Mesenchymal stem cell (in vitro differentiated cells and primary cell): ENCODE measurements at regions not wholly inside any gene's neighbourhood (a gene's known extent, or its start where the extent isn't known, plus 50 kb on each side); places are given as distances from the start of the nearest gene placed in this dataset.

Source experiments
- DNase-seq: peaks from one replicate; pipeline ENCODE4 v3.0.0-alpha.2; 2013
- H2AFZ ChIP-seq: one replicate; pipeline ENCODE4 v1.6.1; 2013; ENCODE audit warnings: low read depth, mild to moderate bottlenecking, control low read depth, inconsistent platforms, low read length, moderate library complexity
- H2AK5ac ChIP-seq: 2 replicates; pipeline ENCODE4 v1.6.1; 2013; ENCODE audit warnings: low read length, moderate library complexity, mild to moderate bottlenecking, inconsistent platforms; ENCODE audit not compliant: severe bottlenecking
- H2BK120ac ChIP-seq: one replicate; pipeline ENCODE4 v1.6.1; 2013; ENCODE audit warnings: low read depth, mild to moderate bottlenecking, inconsistent platforms, low read length, moderate library complexity
- H2BK12ac ChIP-seq, 2 experiments: one replicate each; pipeline ENCODE4 v1.6.1; 2013; ENCODE audit warnings: inconsistent platforms in 2 of 2, low read length in 2 of 2, mild to moderate bottlenecking in 2 of 2, moderate library complexity in 2 of 2, control low read depth in 1 of 2
- H2BK15ac ChIP-seq: one replicate; pipeline ENCODE4 v1.6.1; 2013; ENCODE audit warnings: mild to moderate bottlenecking, low read depth, inconsistent platforms; ENCODE audit not compliant: poor library complexity, severe bottlenecking
- H2BK5ac ChIP-seq: 2 replicates; pipeline ENCODE4 v1.6.1; 2013; ENCODE audit warnings: low read depth, mild to moderate bottlenecking, low read length, control low read depth, inconsistent platforms; ENCODE audit not compliant: poor library complexity, severe bottlenecking
- H3K14ac ChIP-seq, 2 experiments: one replicate each; pipeline ENCODE4 v1.6.1; 2013; ENCODE audit warnings: inconsistent platforms in 2 of 2, low read length in 2 of 2, control low read depth in 1 of 2, mild to moderate bottlenecking in 1 of 2, moderate library complexity in 1 of 2
- H3K18ac ChIP-seq, 2 experiments: one replicate each; pipeline ENCODE4 v1.6.1; 2013; ENCODE audit warnings: inconsistent platforms in 2 of 2, low read length in 2 of 2, control low read depth in 1 of 2, low read depth in 1 of 2, mild to moderate bottlenecking in 1 of 2
- H3K23ac ChIP-seq, 2 experiments: one replicate each; pipeline ENCODE4 v1.6.1; 2013; ENCODE audit warnings: inconsistent platforms in 2 of 2, low read length in 2 of 2, mild to moderate bottlenecking in 2 of 2, moderate library complexity in 2 of 2, control low read depth in 1 of 2
- H3K27ac ChIP-seq: 2 replicates; pipeline ENCODE4 v1.5.1; 2013; ENCODE audit warnings: mild to moderate bottlenecking, moderate library complexity, low read length, control low read depth, inconsistent platforms; ENCODE audit not compliant: poor library complexity, severe bottlenecking
- H3K27me3 ChIP-seq, 2 experiments: 2 replicates each; pipeline versions ENCODE4 v1.6.1 to v1.7.0; 2013; ENCODE audit warnings: low read length in 2 of 2, mild to moderate bottlenecking in 2 of 2, moderate library complexity in 2 of 2, control low read depth in 1 of 2, inconsistent platforms in 1 of 2; ENCODE audit not compliant: control insufficient read depth in 1 of 2, insufficient read depth in 1 of 2
- H3K36me3 ChIP-seq, 2 experiments: 2 replicates each; pipeline versions ENCODE4 v1.6.1 to v1.7.0; 2013; ENCODE audit warnings: low read length in 2 of 2, control low read depth in 1 of 2, inconsistent platforms in 1 of 2, low read depth in 1 of 2, mild to moderate bottlenecking in 1 of 2; ENCODE audit not compliant: insufficient read depth in 2 of 2, control insufficient read depth in 1 of 2
- H3K4ac ChIP-seq, 2 experiments: one replicate each; pipeline ENCODE4 v1.6.1; 2013; ENCODE audit warnings: inconsistent platforms in 2 of 2, low read length in 2 of 2, mild to moderate bottlenecking in 2 of 2, moderate library complexity in 2 of 2, control low read depth in 1 of 2, low read depth in 1 of 2
- H3K4me1 ChIP-seq: 2 replicates; pipeline ENCODE4 v1.6.1; 2013; ENCODE audit warnings: low read depth, low read length, control low read depth; ENCODE audit not compliant: control insufficient read depth, insufficient read depth
- H3K4me2 ChIP-seq: 2 replicates; pipeline ENCODE4 v1.6.1; 2013; ENCODE audit warnings: low read length, mild to moderate bottlenecking, inconsistent platforms; ENCODE audit not compliant: poor library complexity, severe bottlenecking
- H3K4me3 ChIP-seq, 2 experiments: 2 replicates each; pipeline versions ENCODE4 v1.5.1 to v1.7.0; 2013; ENCODE audit warnings: low read length in 2 of 2, mild to moderate bottlenecking in 2 of 2, control low read depth in 1 of 2, low read depth in 1 of 2; ENCODE audit not compliant: insufficient read depth in 1 of 2
- H3K79me1 ChIP-seq: replicated peaks from 2 replicates; pipeline ENCODE4 v1.6.1; 2013; ENCODE audit warnings: mild to moderate bottlenecking, control low read depth, low read length, inconsistent platforms; ENCODE audit not compliant: poor library complexity, severe bottlenecking
- H3K9ac ChIP-seq: 2 replicates; pipeline ENCODE4 v1.7.0; 2013; ENCODE audit warnings: mild to moderate bottlenecking, low read length, moderate library complexity
- H3K9me3 ChIP-seq: 2 replicates; pipeline ENCODE4 v1.7.0; 2013; ENCODE audit warnings: mild to moderate bottlenecking, low read length; ENCODE audit not compliant: control insufficient read depth
- H4K8ac ChIP-seq: one replicate; pipeline ENCODE4 v1.6.1; 2013; ENCODE audit warnings: inconsistent platforms, mild to moderate bottlenecking, low read length, moderate library complexity
- H4K91ac ChIP-seq: one replicate; pipeline ENCODE4 v1.6.1; 2013; ENCODE audit warnings: mild to moderate bottlenecking, low read length, inconsistent platforms
- WGBS: methylation state at CpG from one replicate; pipeline ENCODE4 v1.1.7; 2013; ENCODE audit warnings: mixed read lengths; 5-methylcytosine and 5-hydroxymethylcytosine counted together

- 54% methylated on average over 4 of the region's 6 CpGs for WGBS
- H3K9ac ChIP-seq: no peak overlapping the region
- H3K14ac ChIP-seq: no peak overlapping the region
- H3K18ac ChIP-seq: no peak overlapping the region
- H3K9me3 ChIP-seq: no peaks in the 10 kb centered on the region
- H2AK5ac ChIP-seq: no peak overlapping the region
- no peak overlapping the region for H2BK120ac ChIP-seq
- DNase-seq: no peak
- no peak overlapping the region for H4K91ac ChIP-seq
- no peaks in the 10 kb centered on the region for H3K79me1 ChIP-seq
- no peak overlapping the region for H4K8ac ChIP-seq
- no peak overlapping the region for H3K4me3 ChIP-seq
- H3K4me1 ChIP-seq: no peaks in the 10 kb centered on the region
- no peak overlapping the region for H2AFZ ChIP-seq
- H3K4me2 ChIP-seq: no peak overlapping the region
- H2BK15ac ChIP-seq: no peak overlapping the region
- H3K36me3 ChIP-seq: no peaks in the 10 kb centered on the region
- no peak overlapping the region for H2BK5ac ChIP-seq
- H2BK12ac ChIP-seq: no peak overlapping the region
- no peak overlapping the region for H3K23ac ChIP-seq
- H3K27ac ChIP-seq: no peak overlapping the region
- no peak overlapping the region for H3K4ac ChIP-seq
- H3K27me3 ChIP-seq: no peaks in the 10 kb centered on the region
These were observed 128.4 kb downstream of the HAPSTR1 start for GRCh38 chr16:9219813-9220212.

- H3K9me3 ChIP-seq: no peaks in the 10 kb centered on the region
- no peak overlapping the region for H3K4me3 ChIP-seq
- H3K27me3 ChIP-seq: no peaks in the 10 kb centered on the region
- H3K4ac ChIP-seq: no peak overlapping the region
- H4K8ac ChIP-seq: no peak overlapping the region
- no peak overlapping the region for H2BK12ac ChIP-seq
- no peaks in the 10 kb centered on the region for H3K79me1 ChIP-seq
- H2BK15ac ChIP-seq: no peak overlapping the region
- no peak overlapping the region for H3K18ac ChIP-seq
- no peak overlapping the region for H3K23ac ChIP-seq
- no peak overlapping the region for H4K91ac ChIP-seq
- no peaks in the 10 kb centered on the region for H3K4me1 ChIP-seq
- no peak overlapping the region for H2BK120ac ChIP-seq
- no peak overlapping the region for H3K14ac ChIP-seq
- DNase-seq: no peak
- no peak overlapping the region for H2AK5ac ChIP-seq
- H2BK5ac ChIP-seq: no peak overlapping the region
- no peak overlapping the region for H3K4me2 ChIP-seq
- no peak overlapping the region for H3K27ac ChIP-seq
- H3K9ac ChIP-seq: no peak overlapping the region
- WGBS: 39% methylated on average over 5 of the region's 5 CpGs
- no peaks in the 10 kb centered on the region for H3K36me3 ChIP-seq
- no peak overlapping the region for H2AFZ ChIP-seq
These were observed 134.3 kb downstream of the HAPSTR1 start for GRCh38 chr16:9225527-9226316.

- Histone ChIP-seq H3K4me3 (no peak overlapping the region), H3K36me3 (no peaks in the 10 kb centered on the region), H4K8ac (no peak overlapping the region), H2BK5ac (no peak overlapping the region), H3K18ac (no peak overlapping the region), H3K4me1 (no peaks in the 10 kb centered on the region), H3K9ac (no peak overlapping the region), H3K9me3 (no peaks in the 10 kb centered on the region), H3K4me2 (no peak overlapping the region), H2BK12ac (no peak overlapping the region), H2BK120ac (no peak overlapping the region), H3K27me3 (no peaks in the 10 kb centered on the region), H2AK5ac (no peak overlapping the region), H3K23ac (no peak overlapping the region), H3K27ac (no peak overlapping the region), H3K79me1 (no peaks in the 10 kb centered on the region), H3K14ac (no peak overlapping the region), H2AFZ (no peak overlapping the region), H2BK15ac (no peak overlapping the region), H4K91ac (no peak overlapping the region), H3K4ac (no peak overlapping the region)
- 83% methylated on average over 6 of the region's 7 CpGs for WGBS
- no peak for DNase-seq
These were observed 135.5 kb downstream of the HAPSTR1 start for GRCh38 chr16:9226924-9227323.

- no peak for DNase-seq
- Histone ChIP-seq H3K27me3 (peaks cover 5 to 6% of the 10 kb centered on the region in 2 experiments), H3K27ac (no peak overlapping the region), H2BK15ac (no peak overlapping the region), H3K9me3 (no peaks in the 10 kb centered on the region), H3K4me3 (no peak overlapping the region), H3K14ac (no peak overlapping the region), H3K36me3 (no peaks in the 10 kb centered on the region), H4K91ac (no peak overlapping the region), H3K4ac (no peak overlapping the region), H3K9ac (no peak overlapping the region), H2BK12ac (no peak overlapping the region), H3K79me1 (no peaks in the 10 kb centered on the region), H2AK5ac (no peak overlapping the region), H3K4me2 (no peak overlapping the region), H2BK5ac (no peak overlapping the region), H3K4me1 (no peaks in the 10 kb centered on the region), H3K18ac (no peak overlapping the region), H3K23ac (no peak overlapping the region), H2BK120ac (no peak overlapping the region), H4K8ac (no peak overlapping the region), H2AFZ (no peak overlapping the region)
- 59% methylated on average over 2 of the region's 2 CpGs for WGBS
These were observed 139.6 kb downstream of the HAPSTR1 start for GRCh38 chr16:9231039-9231438.
